Cardiac fibroblast (primary cell): ENCODE measurements at regions not wholly inside any gene's neighbourhood (a gene's known extent, or its start where the extent isn't known, plus 50 kb on each side); places are given as distances from the start of the nearest gene placed in this dataset.

ENCODE experiments used
- DNase-seq, 2 donors: peaks; one replicate each; pipeline versions ENCODE4 v3.0.0 to v3.0.0-alpha.2; 2010; ENCODE audit warnings: low read depth in 2 of 2
- H3K4me3 ChIP-seq, 2 donors: replicated peaks in 1 of 2; 1 replicate in 1 of 2; 2 replicates in 1 of 2; pipeline ENCODE4 v1.5.1; 2011; ENCODE audit warnings: low read depth in 2 of 2, low read length in 2 of 2, mild to moderate bottlenecking in 2 of 2, moderate library complexity in 1 of 2
- TF ChIP-seq, protein P1 (sequence below): IDR thresholded peaks from one replicate; pipeline ENCODE4 v1.5.1; 2011; ENCODE audit warnings: low read depth, mild to moderate bottlenecking, low read length, inconsistent platforms

DNA sequence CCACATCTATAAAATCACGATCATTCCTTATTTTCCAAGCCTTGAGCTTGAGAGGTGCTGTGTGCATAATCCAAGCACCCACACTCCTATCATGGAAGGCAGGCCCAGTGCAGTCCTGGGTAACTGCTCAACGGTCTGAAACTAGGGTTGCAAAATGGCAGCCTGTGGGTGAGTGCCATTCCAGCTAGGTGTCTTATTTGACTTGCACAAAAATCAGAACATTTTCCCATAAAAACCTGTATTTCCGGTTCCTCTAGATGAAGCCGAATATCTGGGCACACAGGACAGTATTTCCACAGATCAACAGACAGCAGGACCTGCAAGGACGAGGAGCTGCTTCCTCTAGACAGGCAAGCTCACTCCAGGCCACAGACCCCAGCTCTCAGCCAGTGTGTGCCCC lies 588.8 kb downstream of the BNC2 start:
- H3K4me3 ChIP-seq, result no peak overlapping the region
- TF ChIP-seq, protein P1, sequence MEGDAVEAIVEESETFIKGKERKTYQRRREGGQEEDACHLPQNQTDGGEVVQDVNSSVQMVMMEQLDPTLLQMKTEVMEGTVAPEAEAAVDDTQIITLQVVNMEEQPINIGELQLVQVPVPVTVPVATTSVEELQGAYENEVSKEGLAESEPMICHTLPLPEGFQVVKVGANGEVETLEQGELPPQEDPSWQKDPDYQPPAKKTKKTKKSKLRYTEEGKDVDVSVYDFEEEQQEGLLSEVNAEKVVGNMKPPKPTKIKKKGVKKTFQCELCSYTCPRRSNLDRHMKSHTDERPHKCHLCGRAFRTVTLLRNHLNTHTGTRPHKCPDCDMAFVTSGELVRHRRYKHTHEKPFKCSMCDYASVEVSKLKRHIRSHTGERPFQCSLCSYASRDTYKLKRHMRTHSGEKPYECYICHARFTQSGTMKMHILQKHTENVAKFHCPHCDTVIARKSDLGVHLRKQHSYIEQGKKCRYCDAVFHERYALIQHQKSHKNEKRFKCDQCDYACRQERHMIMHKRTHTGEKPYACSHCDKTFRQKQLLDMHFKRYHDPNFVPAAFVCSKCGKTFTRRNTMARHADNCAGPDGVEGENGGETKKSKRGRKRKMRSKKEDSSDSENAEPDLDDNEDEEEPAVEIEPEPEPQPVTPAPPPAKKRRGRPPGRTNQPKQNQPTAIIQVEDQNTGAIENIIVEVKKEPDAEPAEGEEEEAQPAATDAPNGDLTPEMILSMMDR, result no peak
- no peak for DNase-seq

DNA sequence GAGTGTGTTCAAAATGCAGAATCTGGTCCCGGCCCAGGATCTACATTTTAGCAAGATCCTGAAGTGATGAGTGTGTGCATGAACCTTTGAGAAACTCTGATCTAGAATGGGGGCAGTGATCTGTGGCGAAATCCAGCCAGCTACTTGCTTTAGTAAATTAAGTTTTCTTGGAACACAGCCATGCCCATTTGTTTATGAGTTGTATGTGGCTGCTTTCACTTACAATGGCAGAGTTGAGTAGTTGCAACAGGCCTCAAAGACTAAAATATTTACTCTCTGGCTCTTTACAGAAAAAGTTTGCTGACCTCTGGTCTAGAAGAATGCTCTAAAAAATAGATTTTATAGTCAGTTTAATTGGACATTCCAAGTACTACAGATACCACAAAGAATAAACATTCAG lies 588.3 kb downstream of the BNC2 start:
- H3K4me3 ChIP-seq, result no peak overlapping the region
- DNase-seq, result peak; percentile 22 to 79
- TF ChIP-seq, protein P1, result no peak

DNA sequence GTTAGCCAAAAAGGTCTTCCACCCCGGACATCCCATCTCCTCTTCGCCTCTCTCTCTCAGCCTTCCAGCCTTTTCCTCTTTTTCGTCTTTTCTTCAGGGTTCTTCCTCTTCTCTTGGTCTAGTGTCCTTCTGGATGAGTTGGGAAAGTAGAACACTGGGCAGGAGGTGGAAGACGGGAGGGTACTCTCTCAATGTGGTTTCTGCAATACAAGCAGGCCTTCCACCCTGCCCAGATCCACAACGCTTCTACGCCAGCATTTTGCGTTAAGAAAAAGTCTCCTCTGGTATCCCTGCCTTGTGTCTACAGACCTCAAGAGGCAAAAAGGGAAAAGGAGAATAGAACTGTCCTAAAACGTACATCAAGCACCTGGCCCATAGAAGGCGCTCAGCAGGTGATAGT lies 587.8 kb downstream of the BNC2 start:
- H3K4me3 ChIP-seq, result no peak overlapping the region
- DNase-seq, result no peak
- TF ChIP-seq, protein P1, result no peak

DNA sequence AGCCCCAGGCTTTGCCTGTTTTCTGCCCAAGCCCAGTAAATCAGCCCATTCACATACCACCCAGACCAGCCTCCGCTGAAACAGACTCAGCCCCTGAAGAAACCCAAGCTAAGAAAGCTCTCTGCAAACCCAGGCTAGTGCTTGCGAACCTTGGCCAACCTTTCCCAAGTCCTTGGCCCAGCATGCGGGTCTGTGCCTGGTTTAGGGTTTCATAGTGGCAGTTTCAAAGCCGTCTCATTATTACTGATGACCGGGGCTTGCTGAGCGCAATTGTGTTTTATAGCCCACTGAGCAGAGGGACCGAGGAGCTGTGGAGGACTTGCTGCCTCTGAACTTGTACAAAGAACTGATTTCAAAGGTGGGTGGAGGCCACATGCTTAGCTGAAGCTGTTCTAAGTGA lies 584.3 kb downstream of the BNC2 start:
- no peak overlapping the region for H3K4me3 ChIP-seq
- TF ChIP-seq, protein P1, result no peak

DNA sequence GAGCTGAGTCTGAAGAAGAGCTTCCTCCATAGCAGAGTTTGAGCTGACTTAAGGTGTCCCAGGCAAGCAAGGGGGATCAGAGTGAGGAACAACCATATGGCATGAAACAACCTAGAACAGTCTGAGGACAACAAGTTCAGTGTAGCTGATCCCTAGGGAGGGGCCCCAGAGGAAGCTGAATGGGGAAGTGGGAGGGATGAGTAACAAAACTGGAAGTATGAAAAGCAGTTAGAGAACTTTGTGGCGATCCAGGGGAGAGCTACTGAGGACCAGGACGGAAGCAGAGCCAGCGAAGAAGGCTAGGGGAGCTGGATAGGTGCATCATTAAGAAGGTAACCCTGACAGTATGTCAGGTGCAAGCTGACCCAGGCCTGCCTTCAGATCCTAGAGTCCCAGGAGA lies 580.8 kb downstream of the BNC2 start:
- DNase-seq, result peak; percentile 56 to 76
- TF ChIP-seq, protein P1, result no peak
- H3K4me3 ChIP-seq, result no peak overlapping the region

More for the DNA sequence above, 584.3 kb downstream of the BNC2 start:
- no peak for DNase-seq

DNA sequence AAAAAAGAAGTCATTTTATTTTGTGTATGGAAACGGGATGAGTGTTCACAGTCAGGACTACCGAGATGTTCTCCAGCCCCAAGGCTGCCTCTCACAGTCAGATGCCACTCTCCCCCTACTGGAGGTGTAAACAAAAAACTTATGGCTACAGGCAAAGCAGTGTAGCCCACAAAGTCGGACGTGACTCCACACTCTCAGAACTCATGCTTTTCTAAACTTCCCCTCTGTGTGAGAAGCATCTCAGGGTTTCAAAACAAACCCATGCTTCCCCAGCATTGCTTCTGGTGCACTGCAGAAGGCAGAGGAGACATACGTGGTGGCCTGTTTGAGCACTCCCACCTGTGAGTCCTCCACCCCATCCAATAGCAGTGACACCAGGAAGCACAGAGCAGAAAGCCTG lies 580.3 kb downstream of the BNC2 start:
- no peak overlapping the region for H3K4me3 ChIP-seq
- no peak for DNase-seq
- TF ChIP-seq, protein P1, result no peak

DNA sequence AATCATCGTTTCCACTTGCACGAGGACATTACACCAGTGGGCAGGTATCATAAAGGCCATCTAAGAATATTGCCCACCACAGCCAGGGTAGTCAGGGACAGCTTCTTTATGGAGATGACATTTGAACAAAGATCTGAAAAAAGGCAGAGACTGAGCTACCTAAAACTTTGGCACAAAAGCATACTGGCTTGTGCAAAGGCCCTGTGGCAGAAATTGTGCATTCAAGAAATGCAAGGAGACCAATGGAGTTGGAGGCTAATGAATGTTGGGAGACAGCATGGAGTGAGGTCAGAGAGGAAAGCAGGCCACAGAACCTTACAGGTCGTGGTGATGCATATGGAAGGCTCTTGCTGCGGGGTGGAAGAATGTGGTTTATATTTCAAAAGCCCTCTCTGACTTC lies 578.5 kb downstream of the BNC2 start:
- TF ChIP-seq, protein P1, result no peak
- no peak overlapping the region for H3K4me3 ChIP-seq
- no peak for DNase-seq
